ENCODE measurements at regions not wholly inside any gene's neighbourhood (a gene's known extent, or its start where the extent isn't known, plus 50 kb on each side); places are given as distances from the start of the nearest gene placed in this dataset.

GRCh38 chr7:136150311-136150710 is 173.2 kb upstream of the MTPN start:
- WGBS (ENCODE audit: low lambda C conversion rate, missing lambda C conversion rate), result 68% methylated on average over 1 of the region's 1 CpG
- Histone ChIP-seq H3K9me3 (ENCODE audit: low read depth) (no peaks in the 10 kb centered on the region), H4K20me1 (ENCODE audit: insufficient read depth, poor library complexity, severe bottlenecking) (no peaks in the 10 kb centered on the region), H3K9me2 (replicated peaks; ENCODE audit: insufficient read depth) (no peaks in the 10 kb centered on the region), H3K4me1 (ENCODE audit: insufficient read depth) (no peaks in the 10 kb centered on the region), H2AFZ (no peak overlapping the region), H3K4me2 (no peak overlapping the region), H3K36me3 (replicated peaks; ENCODE audit: insufficient read depth, low read depth) (no peaks in the 10 kb centered on the region), H3K4me3 (no peak overlapping the region), H3K27me3 (no peaks in the 10 kb centered on the region), H3K79me2 (no peaks in the 10 kb centered on the region), H3K27ac (no peak overlapping the region)
- DNase-seq (ENCODE audit: low spot score), result no peak
- TF ChIP-seq EZH2phosphoT487 (IDR thresholded peaks at IDR 0.05; ENCODE audit: low read depth, severe bottlenecking, unreplicated experiment) (no peak), CTCF (IDR thresholded peaks at IDR 0.05; ENCODE audit: poor library complexity) (no peak), EZH2 (IDR thresholded peaks at IDR 0.05; ENCODE audit: borderline replicate concordance) (no peak)

DNA sequence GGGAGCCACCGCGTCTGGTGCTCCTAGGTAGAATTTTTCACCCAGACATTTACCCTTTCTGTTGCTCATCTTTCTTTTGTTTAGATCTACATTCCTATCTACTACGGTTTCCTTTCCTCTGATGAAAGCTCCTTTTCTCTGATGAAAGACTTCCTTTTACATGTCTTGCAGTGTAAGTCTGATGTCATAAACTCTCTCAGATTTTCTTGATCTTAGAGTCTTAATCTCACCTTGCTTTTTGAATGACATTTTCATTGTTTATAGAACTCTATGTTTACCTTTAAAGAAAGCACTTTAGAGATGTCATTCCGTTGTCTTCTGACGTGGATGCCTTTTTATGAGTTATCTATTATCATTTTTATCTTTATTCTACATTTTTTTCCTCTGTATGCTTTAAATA is 171.8 kb upstream of the MTPN start:
- Histone ChIP-seq H3K4me2 (no peak overlapping the region), H4K20me1 (ENCODE audit: insufficient read depth, poor library complexity, severe bottlenecking) (no peaks in the 10 kb centered on the region), H3K4me3 (no peak overlapping the region), H3K9me3 (ENCODE audit: low read depth) (no peaks in the 10 kb centered on the region), H3K9me2 (replicated peaks; ENCODE audit: insufficient read depth) (no peaks in the 10 kb centered on the region), H3K27ac (no peak overlapping the region), H3K79me2 (no peaks in the 10 kb centered on the region), H2AFZ (no peak overlapping the region), H3K27me3 (no peaks in the 10 kb centered on the region), H3K4me1 (ENCODE audit: insufficient read depth) (no peaks in the 10 kb centered on the region), H3K36me3 (replicated peaks; ENCODE audit: insufficient read depth, low read depth) (no peaks in the 10 kb centered on the region)
- DNase-seq (ENCODE audit: low spot score), result no peak
- 64% methylated on average over 5 of the region's 5 CpGs for WGBS (ENCODE audit: low lambda C conversion rate, missing lambda C conversion rate)
- TF ChIP-seq EZH2 (IDR thresholded peaks at IDR 0.05; ENCODE audit: borderline replicate concordance), result no peak
- TF ChIP-seq CTCF (IDR thresholded peaks at IDR 0.05; ENCODE audit: poor library complexity), result no peak
- no peak for TF ChIP-seq EZH2phosphoT487 (IDR thresholded peaks at IDR 0.05; ENCODE audit: low read depth, severe bottlenecking, unreplicated experiment)

- no peak overlapping the region for H3K27ac ChIP-seq
- no peaks in the 10 kb centered on the region for H3K9me2 ChIP-seq (replicated peaks; ENCODE audit: insufficient read depth)
- TF ChIP-seq CTCF (IDR thresholded peaks at IDR 0.05; ENCODE audit: poor library complexity) (no peak), EZH2phosphoT487 (IDR thresholded peaks at IDR 0.05; ENCODE audit: low read depth, severe bottlenecking, unreplicated experiment) (no peak), EZH2 (IDR thresholded peaks at IDR 0.05; ENCODE audit: borderline replicate concordance) (no peak)
- H3K79me2 ChIP-seq, result no peaks in the 10 kb centered on the region
- no peaks in the 10 kb centered on the region for H3K36me3 ChIP-seq (replicated peaks; ENCODE audit: insufficient read depth, low read depth)
- H3K9me3 ChIP-seq (ENCODE audit: low read depth), result no peaks in the 10 kb centered on the region
- H3K4me2 ChIP-seq, result no peak overlapping the region
- no peak for DNase-seq (ENCODE audit: low spot score)
- no peaks in the 10 kb centered on the region for H4K20me1 ChIP-seq (ENCODE audit: insufficient read depth, poor library complexity, severe bottlenecking)
- H3K4me1 ChIP-seq (ENCODE audit: insufficient read depth), result no peaks in the 10 kb centered on the region
- WGBS (ENCODE audit: low lambda C conversion rate, missing lambda C conversion rate), result 98% methylated on average over 1 of the region's 1 CpG
- H3K4me3 ChIP-seq, result no peak overlapping the region
- H3K27me3 ChIP-seq, result no peaks in the 10 kb centered on the region
- no peak overlapping the region for H2AFZ ChIP-seq
Observed at GRCh38 chr7:136146925-136147324, 169.8 kb upstream of the MTPN start.

DNA sequence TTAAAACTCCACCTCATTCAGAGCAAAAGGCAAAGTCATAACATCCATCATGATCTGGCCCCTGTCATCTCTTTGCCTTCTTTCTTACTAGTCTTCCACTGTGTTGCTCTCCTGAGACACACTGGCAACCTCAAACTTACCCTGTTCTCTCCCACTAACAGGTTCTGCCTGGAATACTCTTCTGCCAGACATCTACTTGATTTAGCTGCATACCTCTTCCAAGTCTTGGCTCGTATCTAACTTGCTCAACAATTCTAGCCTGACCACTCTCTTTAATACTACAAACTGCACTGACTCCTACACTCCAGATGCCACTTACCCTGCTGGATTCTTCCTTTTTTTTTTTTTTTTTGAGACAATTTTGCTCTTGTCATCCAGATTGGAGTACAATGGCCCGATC is 167.0 kb upstream of the MTPN start:
- no peak overlapping the region for H3K4me2 ChIP-seq
- 95% methylated on average over 2 of the region's 2 CpGs for WGBS (ENCODE audit: low lambda C conversion rate, missing lambda C conversion rate)
- no peak overlapping the region for H2AFZ ChIP-seq
- H4K20me1 ChIP-seq (ENCODE audit: insufficient read depth, poor library complexity, severe bottlenecking), result no peaks in the 10 kb centered on the region
- no peaks in the 10 kb centered on the region for H3K36me3 ChIP-seq (replicated peaks; ENCODE audit: insufficient read depth, low read depth)
- no peaks in the 10 kb centered on the region for H3K9me2 ChIP-seq (replicated peaks; ENCODE audit: insufficient read depth)
- H3K9me3 ChIP-seq (ENCODE audit: low read depth), result no peaks in the 10 kb centered on the region
- no peaks in the 10 kb centered on the region for H3K27me3 ChIP-seq
- no peak for DNase-seq (ENCODE audit: low spot score)
- no peaks in the 10 kb centered on the region for H3K4me1 ChIP-seq (ENCODE audit: insufficient read depth)
- no peak overlapping the region for H3K27ac ChIP-seq
- H3K79me2 ChIP-seq, result no peaks in the 10 kb centered on the region
- no peak for TF ChIP-seq EZH2phosphoT487 (IDR thresholded peaks at IDR 0.05; ENCODE audit: low read depth, severe bottlenecking, unreplicated experiment)
- TF ChIP-seq EZH2 (IDR thresholded peaks at IDR 0.05; ENCODE audit: borderline replicate concordance), result no peak
- no peak for TF ChIP-seq CTCF (IDR thresholded peaks at IDR 0.05; ENCODE audit: poor library complexity)
- H3K4me3 ChIP-seq, result no peak overlapping the region
